HL-60 (cell line): ENCODE measurements at regions not wholly inside any gene's neighbourhood (a gene's known extent, or its start where the extent isn't known, plus 50 kb on each side); places are given as distances from the start of the nearest gene placed in this dataset.

ENCODE experiments used
- DNase-seq, 2 experiments: peaks; one replicate each; pipeline ENCODE4 v3.0.0-alpha.2; 2010 to 2020; ENCODE audit warnings: low read depth in 1 of 2, low spot score in 1 of 2
- H3K27ac ChIP-seq: fragments of 250-450 bp; sonication (Bioruptor Pico); replicated peaks from 2 replicates; pipeline ENCODE4 v1.5.1; 2020; ENCODE audit warnings: mild to moderate bottlenecking, moderate library complexity
- H3K27me3 ChIP-seq: fragments of 250-450 bp; sonication (Bioruptor Pico); 2 replicates; pipeline ENCODE4 v1.5.1; 2021; ENCODE audit warnings: mild to moderate bottlenecking, moderate library complexity; ENCODE audit not compliant: insufficient read depth, poor library complexity, severe bottlenecking
- H3K4me3 ChIP-seq: replicated peaks from 2 replicates; pipeline ENCODE4 v1.5.1; 2011; ENCODE audit warnings: mild to moderate bottlenecking, control low read depth, low read length; ENCODE audit not compliant: insufficient read depth
- GABPA ChIP-seq: IDR thresholded peaks from 2 replicates; pipeline ENCODE4 v1.6.1; 2012; ENCODE audit warnings: low read depth
- POLR2AphosphoS5 ChIP-seq: IDR thresholded peaks from 2 replicates; pipeline ENCODE4 v1.6.1; 2012; ENCODE audit warnings: low read depth
- SPI1 ChIP-seq: IDR thresholded peaks from 2 replicates; pipeline ENCODE4 v1.6.1; 2012; ENCODE audit warnings: low read depth, mild to moderate bottlenecking, borderline replicate concordance
- TF ChIP-seq, protein P1 (sequence below): IDR thresholded peaks from 2 replicates; pipeline ENCODE4 v1.6.1; 2012; ENCODE audit warnings: low read depth; ENCODE audit not compliant: insufficient replicate concordance
- TF ChIP-seq, protein P2 (sequence below): IDR thresholded peaks from one replicate; pipeline ENCODE4 v1.5.1; 2011; ENCODE audit warnings: low read length, control low read depth, inconsistent platforms; ENCODE audit not compliant: insufficient read depth

DNA sequence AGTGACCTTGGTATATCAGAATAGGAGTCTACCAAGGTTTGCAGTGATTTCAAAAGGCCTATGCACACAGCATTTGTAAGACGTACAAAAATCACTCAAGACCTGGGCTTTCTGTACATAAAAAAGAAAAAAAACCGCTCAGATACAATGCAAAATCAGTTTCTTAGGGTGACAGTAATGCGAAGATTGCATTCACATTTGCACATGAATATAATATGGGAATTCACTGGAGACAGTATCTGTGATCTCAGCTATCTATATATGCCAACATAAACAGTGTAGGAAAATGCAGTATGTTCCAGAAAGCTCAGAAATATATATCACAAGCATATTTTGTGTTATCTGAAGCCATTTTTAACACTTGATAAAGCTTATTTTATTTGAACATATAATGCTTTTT lies 176.4 kb upstream of the MYOCD start:
- Histone ChIP-seq H3K27ac (no peak overlapping the region), H3K27me3 (no peaks in the 10 kb centered on the region), H3K4me3 (no peak overlapping the region)
- DNase-seq: no peak
- no peak for TF ChIP-seq GABPA
- TF ChIP-seq, protein P1, sequence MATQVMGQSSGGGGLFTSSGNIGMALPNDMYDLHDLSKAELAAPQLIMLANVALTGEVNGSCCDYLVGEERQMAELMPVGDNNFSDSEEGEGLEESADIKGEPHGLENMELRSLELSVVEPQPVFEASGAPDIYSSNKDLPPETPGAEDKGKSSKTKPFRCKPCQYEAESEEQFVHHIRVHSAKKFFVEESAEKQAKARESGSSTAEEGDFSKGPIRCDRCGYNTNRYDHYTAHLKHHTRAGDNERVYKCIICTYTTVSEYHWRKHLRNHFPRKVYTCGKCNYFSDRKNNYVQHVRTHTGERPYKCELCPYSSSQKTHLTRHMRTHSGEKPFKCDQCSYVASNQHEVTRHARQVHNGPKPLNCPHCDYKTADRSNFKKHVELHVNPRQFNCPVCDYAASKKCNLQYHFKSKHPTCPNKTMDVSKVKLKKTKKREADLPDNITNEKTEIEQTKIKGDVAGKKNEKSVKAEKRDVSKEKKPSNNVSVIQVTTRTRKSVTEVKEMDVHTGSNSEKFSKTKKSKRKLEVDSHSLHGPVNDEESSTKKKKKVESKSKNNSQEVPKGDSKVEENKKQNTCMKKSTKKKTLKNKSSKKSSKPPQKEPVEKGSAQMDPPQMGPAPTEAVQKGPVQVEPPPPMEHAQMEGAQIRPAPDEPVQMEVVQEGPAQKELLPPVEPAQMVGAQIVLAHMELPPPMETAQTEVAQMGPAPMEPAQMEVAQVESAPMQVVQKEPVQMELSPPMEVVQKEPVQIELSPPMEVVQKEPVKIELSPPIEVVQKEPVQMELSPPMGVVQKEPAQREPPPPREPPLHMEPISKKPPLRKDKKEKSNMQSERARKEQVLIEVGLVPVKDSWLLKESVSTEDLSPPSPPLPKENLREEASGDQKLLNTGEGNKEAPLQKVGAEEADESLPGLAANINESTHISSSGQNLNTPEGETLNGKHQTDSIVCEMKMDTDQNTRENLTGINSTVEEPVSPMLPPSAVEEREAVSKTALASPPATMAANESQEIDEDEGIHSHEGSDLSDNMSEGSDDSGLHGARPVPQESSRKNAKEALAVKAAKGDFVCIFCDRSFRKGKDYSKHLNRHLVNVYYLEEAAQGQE: no peak
- TF ChIP-seq, protein P2, sequence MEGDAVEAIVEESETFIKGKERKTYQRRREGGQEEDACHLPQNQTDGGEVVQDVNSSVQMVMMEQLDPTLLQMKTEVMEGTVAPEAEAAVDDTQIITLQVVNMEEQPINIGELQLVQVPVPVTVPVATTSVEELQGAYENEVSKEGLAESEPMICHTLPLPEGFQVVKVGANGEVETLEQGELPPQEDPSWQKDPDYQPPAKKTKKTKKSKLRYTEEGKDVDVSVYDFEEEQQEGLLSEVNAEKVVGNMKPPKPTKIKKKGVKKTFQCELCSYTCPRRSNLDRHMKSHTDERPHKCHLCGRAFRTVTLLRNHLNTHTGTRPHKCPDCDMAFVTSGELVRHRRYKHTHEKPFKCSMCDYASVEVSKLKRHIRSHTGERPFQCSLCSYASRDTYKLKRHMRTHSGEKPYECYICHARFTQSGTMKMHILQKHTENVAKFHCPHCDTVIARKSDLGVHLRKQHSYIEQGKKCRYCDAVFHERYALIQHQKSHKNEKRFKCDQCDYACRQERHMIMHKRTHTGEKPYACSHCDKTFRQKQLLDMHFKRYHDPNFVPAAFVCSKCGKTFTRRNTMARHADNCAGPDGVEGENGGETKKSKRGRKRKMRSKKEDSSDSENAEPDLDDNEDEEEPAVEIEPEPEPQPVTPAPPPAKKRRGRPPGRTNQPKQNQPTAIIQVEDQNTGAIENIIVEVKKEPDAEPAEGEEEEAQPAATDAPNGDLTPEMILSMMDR: no peak
- TF ChIP-seq POLR2AphosphoS5: no peak
- no peak for TF ChIP-seq SPI1

DNA sequence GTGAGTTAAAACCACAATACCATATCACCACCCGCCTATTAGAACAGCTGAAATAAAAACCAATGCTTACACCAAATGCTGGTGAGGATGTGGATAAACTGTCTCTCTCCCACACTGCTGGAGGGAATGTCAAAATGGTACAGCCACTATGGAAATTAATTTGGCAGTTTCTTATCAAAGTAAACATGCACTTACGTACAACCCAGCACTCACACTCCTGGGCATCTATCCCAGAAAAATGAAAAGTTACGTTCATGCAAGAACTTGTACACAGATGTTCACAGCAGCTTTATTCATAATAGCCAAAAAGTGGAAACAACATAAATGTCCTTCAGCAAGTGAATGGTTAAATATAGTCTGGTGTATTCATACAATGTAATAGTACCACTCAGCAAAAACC lies 173.2 kb upstream of the MYOCD start:
- no peak for DNase-seq
- H3K27me3 ChIP-seq: no peaks in the 10 kb centered on the region
- no peak overlapping the region for H3K4me3 ChIP-seq
- no peak overlapping the region for H3K27ac ChIP-seq
- TF ChIP-seq, protein P1: no peak
- TF ChIP-seq SPI1 (no peak), POLR2AphosphoS5 (no peak), GABPA (no peak)
- TF ChIP-seq, protein P2: no peak

DNA sequence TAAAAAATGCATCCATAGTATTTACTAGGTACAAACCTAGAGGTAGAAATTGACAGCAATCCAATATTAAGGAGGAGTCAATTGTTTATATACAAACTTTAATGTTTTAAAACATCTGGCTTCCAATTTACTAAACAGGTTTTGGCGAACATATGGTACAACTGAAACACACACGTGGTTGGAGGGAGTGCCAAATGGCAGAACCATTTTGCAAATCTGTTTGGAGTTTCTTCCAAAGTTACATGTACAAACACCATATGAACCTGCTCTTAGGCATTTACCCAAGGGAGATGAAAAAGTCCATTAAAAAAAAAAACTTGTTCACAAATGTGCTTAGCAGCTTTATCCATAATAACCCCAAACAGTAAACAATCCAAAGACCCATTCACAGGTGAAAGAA lies 159.8 kb upstream of the MYOCD start:
- TF ChIP-seq, protein P1: no peak
- no peak for TF ChIP-seq GABPA
- TF ChIP-seq, protein P2: no peak
- no peak for TF ChIP-seq POLR2AphosphoS5
- no peak for TF ChIP-seq SPI1
- Histone ChIP-seq H3K27ac (no peak overlapping the region), H3K4me3 (no peak overlapping the region), H3K27me3 (no peaks in the 10 kb centered on the region)
- no peak for DNase-seq
